GM19240 (cell line): ENCODE measurements at regions not wholly inside any gene's neighbourhood (a gene's known extent, or its start where the extent isn't known, plus 50 kb on each side); places are given as distances from the start of the nearest gene placed in this dataset.

ENCODE experiments used
- DNase-seq: peaks from one replicate; pipeline ENCODE4 v3.0.0; 2011; ENCODE audit warnings: low spot score; ENCODE audit not compliant: insufficient read length

- no peak for DNase-seq
Observed at GRCh38 chr5:174159327-174160114, 114.0 kb downstream of the NSG2 start.

- no peak for DNase-seq
Observed at GRCh38 chr5:174165406-174165805, 119.9 kb downstream of the NSG2 start.

DNA sequence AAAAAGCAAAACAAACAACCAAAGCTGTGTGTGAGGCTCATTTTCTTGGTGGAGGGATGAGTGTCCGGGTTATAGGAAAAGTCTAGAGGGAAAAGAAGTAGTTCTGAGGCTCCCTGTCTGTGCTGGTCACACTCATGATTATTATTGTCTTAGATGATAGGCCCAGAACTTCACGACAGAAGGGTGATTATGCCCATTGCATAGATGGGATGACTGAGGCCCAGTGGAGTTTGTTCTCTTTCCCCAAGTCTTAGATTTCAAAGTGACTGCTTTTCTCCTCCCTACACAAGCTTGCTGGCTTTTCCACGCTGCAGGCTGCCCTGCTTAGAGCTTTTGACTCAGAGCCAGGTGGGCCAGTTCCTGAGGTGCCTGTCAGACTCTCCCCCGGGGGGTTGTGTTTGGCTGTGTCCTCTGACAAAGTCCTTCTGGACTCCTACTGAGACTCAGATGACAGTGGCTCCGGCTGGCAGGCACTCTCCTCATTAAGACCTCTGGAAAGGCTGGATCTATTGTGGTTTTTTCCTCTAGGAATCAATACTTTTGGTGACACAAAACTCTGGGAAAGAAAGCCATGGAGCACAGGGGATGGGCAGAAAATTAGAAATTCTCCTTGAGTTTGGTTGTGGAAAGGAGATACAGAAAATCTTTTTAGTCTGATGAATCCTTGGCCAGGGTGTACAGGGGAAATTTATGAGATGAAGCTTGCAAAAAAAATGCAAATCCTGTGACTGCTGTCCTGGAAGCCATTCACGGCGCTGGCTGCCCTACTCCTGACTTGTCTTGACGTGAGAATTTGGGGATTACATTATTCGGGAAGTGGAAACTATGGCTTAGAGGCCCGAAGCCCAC, 120.9 kb downstream of the NSG2 start:
- no peak for DNase-seq

- DNase-seq = no peak
Observed at GRCh38 chr5:174167080-174167910, 121.8 kb downstream of the NSG2 start.

GRCh38 chr5:174172152-174172551, 126.6 kb downstream of the NSG2 start:
- no peak for DNase-seq

DNA sequence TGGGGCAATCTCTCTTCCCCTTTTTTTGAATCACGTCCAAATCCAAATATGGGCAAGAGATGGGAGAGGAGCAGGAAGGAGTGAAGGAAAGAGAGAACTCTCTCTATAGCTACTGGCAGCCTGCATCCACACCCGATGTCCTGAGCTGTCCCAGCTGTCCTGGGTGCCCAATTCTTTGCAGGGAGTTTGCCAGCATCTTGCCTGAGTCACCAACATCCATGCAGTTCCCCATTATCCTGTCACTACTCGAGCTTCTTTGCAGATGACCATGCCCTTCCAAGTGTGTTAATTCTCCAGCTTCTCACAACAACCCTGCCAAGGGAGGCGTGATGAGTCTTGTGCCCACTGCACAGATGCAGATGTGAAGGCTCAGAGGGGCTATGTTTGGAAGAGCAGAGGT, 127.1 kb downstream of the NSG2 start:
- DNase-seq = no peak

- no peak for DNase-seq
Observed at GRCh38 chr5:174173766-174174165, 128.3 kb downstream of the NSG2 start.

DNA sequence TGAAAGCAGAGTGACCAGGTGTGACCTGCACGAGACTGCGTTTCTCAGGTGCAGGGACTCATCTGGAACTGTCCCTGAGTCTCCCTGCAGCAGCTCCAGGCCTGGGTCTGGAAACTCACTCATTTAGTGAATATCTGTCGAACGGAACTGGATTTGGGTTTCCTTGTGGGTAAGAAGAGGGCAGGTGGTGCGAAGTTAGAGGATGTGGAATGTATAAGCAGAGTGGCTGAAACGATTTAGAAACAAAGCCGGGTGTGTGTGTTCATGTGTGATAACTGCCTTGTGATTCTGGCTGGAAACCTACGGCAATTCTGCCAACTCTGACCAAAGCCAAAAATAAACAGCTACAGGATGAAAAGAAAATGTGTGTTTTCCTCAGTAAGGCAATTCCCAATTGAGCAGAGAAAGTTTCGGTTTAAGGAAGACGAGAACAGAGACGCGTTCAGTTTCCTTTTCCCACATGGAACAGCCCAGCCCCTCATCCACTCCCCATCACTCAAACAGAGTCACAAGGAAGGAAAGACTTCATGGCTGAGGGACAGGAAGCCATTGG, 130.3 kb downstream of the NSG2 start:
- DNase-seq = no peak

GRCh38 chr5:174176511-174176910, 131.0 kb downstream of the NSG2 start:
- no peak for DNase-seq

- DNase-seq = no peak
Observed at GRCh38 chr5:174177531-174177930, 132.0 kb downstream of the NSG2 start.

DNA sequence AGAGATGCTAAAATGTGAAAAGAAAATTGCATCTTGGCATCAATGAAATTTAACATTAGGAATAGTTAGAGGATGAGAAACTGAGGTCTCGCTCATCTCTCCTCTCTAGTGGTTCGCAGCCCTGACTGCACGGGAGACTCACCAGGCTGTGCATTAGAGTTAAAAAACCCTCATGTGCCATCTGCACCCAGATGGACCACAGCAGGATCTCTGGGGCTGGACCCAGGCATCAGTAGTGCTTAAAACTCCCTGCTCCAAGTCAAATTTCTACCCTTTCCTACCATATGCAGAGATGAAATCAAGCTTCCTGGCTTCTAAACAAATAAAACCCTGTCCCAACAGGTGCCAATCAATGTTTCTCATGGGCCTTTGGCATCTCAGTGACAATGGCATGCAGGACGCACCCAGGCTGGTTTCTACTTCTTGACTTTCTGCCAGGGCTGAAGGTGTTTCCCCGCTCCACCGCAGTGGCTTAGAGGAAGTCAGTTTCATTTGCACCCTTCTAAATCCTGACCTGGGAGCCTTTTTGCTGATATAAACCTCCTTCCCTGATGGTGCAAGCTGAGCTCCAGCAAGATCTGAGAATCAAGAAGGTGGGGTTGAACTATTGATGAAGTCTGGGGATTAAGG, 132.6 kb downstream of the NSG2 start:
- DNase-seq = no peak

DNA sequence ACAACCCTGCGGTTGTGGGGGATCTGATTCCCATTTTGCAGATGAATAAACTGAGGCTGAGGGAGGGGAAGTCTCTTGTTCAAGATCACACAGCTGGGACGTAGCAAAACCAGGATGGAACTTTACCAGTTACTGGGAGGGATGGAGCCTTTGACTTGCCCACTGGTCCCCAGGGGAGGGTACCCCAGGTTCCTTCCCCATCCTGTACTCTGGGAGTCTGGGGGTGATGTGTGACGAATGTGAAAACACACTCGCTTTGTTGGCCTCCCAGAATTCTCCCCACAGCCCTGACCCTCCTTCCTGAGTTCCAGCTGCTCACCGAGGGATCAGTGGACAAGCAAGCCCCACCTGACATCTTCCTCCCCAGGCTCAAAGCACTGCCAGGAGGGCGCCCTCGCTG, 135.1 kb downstream of the NSG2 start:
- DNase-seq = no peak

DNA sequence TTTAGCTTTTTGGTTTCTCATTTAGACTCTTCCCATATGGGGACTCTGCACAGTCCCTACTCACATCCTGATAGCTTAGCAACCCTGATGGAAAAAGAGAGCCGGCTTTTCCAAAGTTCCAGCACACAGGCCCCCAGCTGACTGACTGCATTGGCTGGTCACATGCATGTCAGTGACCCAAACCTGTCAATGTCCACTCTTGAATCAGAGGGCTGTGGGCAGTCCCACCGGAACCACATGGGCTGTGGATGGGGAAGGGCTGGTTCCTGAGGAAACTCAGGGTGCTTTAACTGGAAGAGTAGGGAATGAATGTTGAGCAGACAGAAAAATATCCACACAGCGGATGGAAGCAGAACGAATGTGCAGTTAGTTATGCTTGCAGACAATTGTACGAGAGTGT, 136.6 kb downstream of the NSG2 start:
- DNase-seq = no peak

DNA sequence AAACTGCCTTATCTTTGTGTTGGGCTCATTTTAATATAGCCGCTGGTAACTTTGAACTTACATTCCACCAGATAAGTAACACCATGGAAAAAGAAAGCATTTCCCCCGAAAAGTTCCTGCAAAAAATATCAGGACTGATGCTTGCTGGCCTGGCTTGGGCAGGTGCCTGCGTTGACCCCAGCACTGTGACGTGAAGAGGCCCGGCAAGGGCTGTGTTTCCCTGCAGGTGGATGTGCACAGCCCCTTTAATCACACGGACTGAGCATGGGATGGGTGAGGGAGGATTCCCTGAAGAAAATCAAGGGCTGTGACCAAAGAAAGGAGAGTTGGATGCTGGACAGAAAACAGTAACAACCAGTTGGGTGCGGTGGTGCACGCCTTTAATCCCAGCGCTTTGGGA, 138.2 kb downstream of the NSG2 start:
- no peak for DNase-seq

GRCh38 chr5:174185506-174185905, 140.0 kb downstream of the NSG2 start:
- DNase-seq = no peak

GRCh38 chr5:174186096-174186695, 140.7 kb downstream of the NSG2 start:
- no peak for DNase-seq

DNA sequence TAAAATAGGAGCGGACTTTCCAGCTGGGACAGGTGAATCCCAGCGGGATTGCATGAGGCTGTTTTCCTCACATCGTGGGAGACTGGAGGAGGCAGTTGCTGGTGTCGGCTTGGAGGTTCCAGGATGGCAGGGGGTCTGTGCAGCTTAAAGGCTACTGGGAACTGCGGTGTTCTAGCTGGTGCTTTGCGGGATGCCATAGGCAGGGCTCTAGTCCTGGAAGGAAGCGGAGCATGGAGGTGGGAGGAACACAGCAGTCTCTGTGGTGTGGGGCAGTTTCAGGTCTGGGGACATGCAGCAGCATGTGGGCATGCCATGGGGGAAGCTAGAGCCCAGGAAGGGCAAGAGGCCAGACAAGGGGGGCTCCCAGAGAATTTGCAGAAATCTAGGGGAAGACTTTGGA, 141.5 kb downstream of the NSG2 start:
- no peak for DNase-seq

GRCh38 chr5:174187481-174187880, 142.0 kb downstream of the NSG2 start:
- no peak for DNase-seq

GRCh38 chr5:174188295-174188694, 142.8 kb downstream of the NSG2 start:
- DNase-seq = no peak

GRCh38 chr5:174189654-174190541, 144.4 kb downstream of the NSG2 start:
- DNase-seq = no peak
